NB4 (cell line): ENCODE measurements at regions not wholly inside any gene's neighbourhood (a gene's known extent, or its start where the extent isn't known, plus 50 kb on each side); places are given as distances from the start of the nearest gene placed in this dataset.

Experiments used
- DNase-seq: peaks from one replicate; pipeline ENCODE4 v3.0.0; 2010; ENCODE audit warnings: low read depth
- H3K4me3 ChIP-seq: one replicate; pipeline ENCODE4 v1.5.1; 2011; ENCODE audit warnings: mild to moderate bottlenecking, low read depth, low read length, moderate library complexity
- CTCF ChIP-seq: IDR thresholded peaks from one replicate; pipeline ENCODE4 v1.5.1; 2012; ENCODE audit warnings: low read depth, low read length
- MAX ChIP-seq: IDR thresholded peaks from 2 replicates; pipeline ENCODE4 v1.6.1; 2011; ENCODE audit warnings: low read depth, low read length
- MYC ChIP-seq: IDR thresholded peaks from 2 replicates; pipeline ENCODE4 v1.6.1; 2011; ENCODE audit warnings: low read depth, low read length
- POLR2A ChIP-seq: IDR thresholded peaks from 2 replicates; pipeline ENCODE4 v1.6.1; 2011; ENCODE audit warnings: mild to moderate bottlenecking; ENCODE audit not compliant: insufficient read length; ENCODE audit errors: extremely low read depth

GRCh38 chr7:36021367-36021766, 131.7 kb upstream of the EEPD1 start:
- peak; percentile 57 for DNase-seq
- TF ChIP-seq POLR2A = no peak
- TF ChIP-seq MAX = no peak
- TF ChIP-seq CTCF = peak; percentile 64
- TF ChIP-seq MYC = no peak

GRCh38 chr7:36021917-36022550, 131.0 kb upstream of the EEPD1 start:
- TF ChIP-seq POLR2A (no peak), MAX (no peak), CTCF (no peak), MYC (no peak)
- no peak overlapping the region for H3K4me3 ChIP-seq
- no peak for DNase-seq

More at GRCh38 chr7:36021367-36021766, 131.7 kb upstream of the EEPD1 start:
- H3K4me3 ChIP-seq = no peak overlapping the region

GRCh38 chr7:36023033-36023560, 130.0 kb upstream of the EEPD1 start:
- H3K4me3 ChIP-seq = no peak overlapping the region
- TF ChIP-seq MAX (no peak), POLR2A (no peak), CTCF (no peak), MYC (no peak)
- peak; percentile 45 for DNase-seq

- no peak for TF ChIP-seq CTCF
- TF ChIP-seq MAX = no peak
- TF ChIP-seq POLR2A = no peak
- TF ChIP-seq MYC = no peak
- H3K4me3 ChIP-seq = no peak overlapping the region
- DNase-seq = no peak
These were observed 127.9 kb upstream of the EEPD1 start for GRCh38 chr7:36025190-36025589.

GRCh38 chr7:36029311-36029710, 123.7 kb upstream of the EEPD1 start:
- TF ChIP-seq MAX (no peak), POLR2A (no peak), MYC (no peak), CTCF (no peak)
- DNase-seq = no peak
- no peak overlapping the region for H3K4me3 ChIP-seq
